Fibroblast of lung (primary cell): ENCODE measurements at regions not wholly inside any gene's neighbourhood (a gene's known extent, or its start where the extent isn't known, plus 50 kb on each side); places are given as distances from the start of the nearest gene placed in this dataset.
"Not testable (repeated sequence)": the region's sequence is repeated elsewhere in the genome, so short reads cannot be mapped to it uniquely, and the experiment has no call there.

Experiments
- EZH2 ChIP-seq: IDR thresholded peaks from 2 replicates; pipeline ENCODE4 v1.5.1; 2012; ENCODE audit warnings: low read length, control low read depth, mild to moderate bottlenecking; ENCODE audit errors: missing control alignments
- TF ChIP-seq, protein P1 (sequence below), 2 donors: IDR thresholded peaks in 1 of 2; conservative IDR thresholded peaks in 1 of 2; 1 replicate in 1 of 2; 2 replicates in 1 of 2; pipeline ENCODE4 v1.5.1; 2011 to 2012; ENCODE audit warnings: low read length in 2 of 2, control low read depth in 1 of 2, inconsistent platforms in 1 of 2, low read depth in 1 of 2, mild to moderate bottlenecking in 1 of 2

DNA sequence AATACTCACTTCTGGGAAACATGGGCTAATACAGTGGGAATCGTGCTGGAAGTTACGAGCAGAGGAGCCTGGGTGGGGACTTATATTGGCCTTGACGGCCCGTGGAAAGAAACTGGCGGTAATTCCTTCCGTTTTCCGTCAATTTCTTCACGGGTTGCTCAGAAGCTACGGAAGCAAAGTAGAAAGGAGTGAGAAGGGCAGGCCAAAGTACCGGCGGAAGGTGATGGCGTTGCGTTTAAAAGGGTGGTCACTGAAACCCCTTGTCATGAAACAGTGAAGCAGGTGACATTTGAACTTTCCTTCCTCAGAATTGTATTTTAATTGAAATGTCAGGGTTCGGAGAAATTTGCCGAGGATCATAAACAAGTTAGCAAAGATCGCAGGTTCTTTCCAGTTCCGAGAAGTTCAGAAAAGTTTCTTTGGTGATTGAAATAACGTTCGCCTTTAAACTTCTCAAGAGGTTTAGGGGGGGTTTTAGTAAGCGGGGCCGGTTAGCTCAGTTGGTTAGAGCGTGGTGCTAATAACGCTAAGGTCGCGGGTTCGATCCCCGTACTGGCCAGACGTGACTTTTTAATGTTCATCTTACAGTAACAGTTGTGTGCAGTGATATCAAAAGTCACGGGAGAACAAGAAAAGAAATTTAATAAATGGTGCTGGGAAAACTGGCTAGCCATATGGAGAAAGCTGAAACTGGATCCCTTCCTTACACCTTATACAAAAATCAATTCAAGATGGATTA, 96.7 kb upstream of the ZNF322 start:
- TF ChIP-seq, protein P1, sequence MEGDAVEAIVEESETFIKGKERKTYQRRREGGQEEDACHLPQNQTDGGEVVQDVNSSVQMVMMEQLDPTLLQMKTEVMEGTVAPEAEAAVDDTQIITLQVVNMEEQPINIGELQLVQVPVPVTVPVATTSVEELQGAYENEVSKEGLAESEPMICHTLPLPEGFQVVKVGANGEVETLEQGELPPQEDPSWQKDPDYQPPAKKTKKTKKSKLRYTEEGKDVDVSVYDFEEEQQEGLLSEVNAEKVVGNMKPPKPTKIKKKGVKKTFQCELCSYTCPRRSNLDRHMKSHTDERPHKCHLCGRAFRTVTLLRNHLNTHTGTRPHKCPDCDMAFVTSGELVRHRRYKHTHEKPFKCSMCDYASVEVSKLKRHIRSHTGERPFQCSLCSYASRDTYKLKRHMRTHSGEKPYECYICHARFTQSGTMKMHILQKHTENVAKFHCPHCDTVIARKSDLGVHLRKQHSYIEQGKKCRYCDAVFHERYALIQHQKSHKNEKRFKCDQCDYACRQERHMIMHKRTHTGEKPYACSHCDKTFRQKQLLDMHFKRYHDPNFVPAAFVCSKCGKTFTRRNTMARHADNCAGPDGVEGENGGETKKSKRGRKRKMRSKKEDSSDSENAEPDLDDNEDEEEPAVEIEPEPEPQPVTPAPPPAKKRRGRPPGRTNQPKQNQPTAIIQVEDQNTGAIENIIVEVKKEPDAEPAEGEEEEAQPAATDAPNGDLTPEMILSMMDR (conservative IDR thresholded peaks at IDR 0.05 in 1 of 2, IDR thresholded peaks at IDR 0.05 in 1 of 2; ENCODE audit: low read depth in 1 of 2, low read length in 2 of 2) = not testable (repeated sequence)
- not testable (repeated sequence) for TF ChIP-seq EZH2
